Activated T-helper 1 cell treated with anti-CD3 and anti-CD28 coated beads, Interleukin-12 subunit alpha, Interleukin-12 subunit beta, Interleukin-2, Interleukin-4 antibody, amounts not matched to agents 30 ng/mL and 10 ng/mL and 1 ng/mL, durations not matched to agents 14 hours and 24 hours and 36 hours (primary cell): ENCODE measurements at regions not wholly inside any gene's neighbourhood (a gene's known extent, or its start where the extent isn't known, plus 50 kb on each side); places are given as distances from the start of the nearest gene placed in this dataset.

Experiments
- DNase-seq: peaks from one replicate; pipeline ENCODE4 v3.0.0; 2021; ENCODE audit warnings: low spot score
- H3K27ac Mint-ChIP-seq: one replicate; pipeline ENCODE4 v1.8.0; 2021; ENCODE audit warnings: mild to moderate bottlenecking, mixed read lengths
- H3K27me3 Mint-ChIP-seq: one replicate; pipeline ENCODE4 v1.8.0; 2022; ENCODE audit warnings: mild to moderate bottlenecking, moderate library complexity, mixed read lengths; ENCODE audit not compliant: insufficient read depth
- H3K36me3 Mint-ChIP-seq: one replicate; pipeline ENCODE4 v1.8.0; 2021; ENCODE audit warnings: low read depth, mixed read lengths
- H3K4me1 Mint-ChIP-seq: one replicate; pipeline ENCODE4 v1.8.0; 2021; ENCODE audit warnings: low read depth, mixed read lengths
- H3K4me3 Mint-ChIP-seq: one replicate; pipeline ENCODE4 v1.8.0; 2021; ENCODE audit warnings: mild to moderate bottlenecking, moderate library complexity, mixed read lengths
- H3K9me3 Mint-ChIP-seq: one replicate; pipeline ENCODE4 v1.8.0; 2021; ENCODE audit warnings: mixed read lengths
- intact Hi-C: fragments of 100-400 bp; cut with micrococcal nuclease; formaldehyde crosslinking; loops from one replicate; pipeline ENCODE4 v1.15.1; 2024

DNA sequence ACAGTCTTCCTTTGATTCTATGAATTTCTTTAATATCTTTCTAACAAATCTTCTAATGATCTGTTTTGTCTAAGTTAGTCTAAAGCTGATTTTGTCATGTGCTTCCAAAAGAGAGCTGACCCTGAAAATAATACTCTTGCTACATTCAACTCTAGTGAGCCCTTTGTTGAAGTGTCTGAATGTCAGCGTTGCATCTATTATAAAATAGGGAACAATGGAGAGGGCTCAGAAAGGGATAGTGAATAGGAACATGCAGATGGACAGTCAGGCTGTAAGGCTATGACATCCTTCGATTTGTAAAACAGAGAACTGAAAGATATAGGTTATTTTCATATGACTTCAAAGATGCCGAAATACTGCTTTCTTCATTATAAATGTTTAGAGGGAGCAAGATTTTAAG is 304.5 kb downstream of the GALC start:
- Mint-ChIP-seq H3K9me3 (no peaks in the 10 kb centered on the region), H3K4me1 (no peaks in the 10 kb centered on the region), H3K27me3 (peaks cover 2% of the 10 kb centered on the region), H3K4me3 (no peak overlapping the region), H3K27ac (no peak overlapping the region), H3K36me3 (no peaks in the 10 kb centered on the region)
- DNase-seq = no peak
- intact Hi-C loops = no loop called here

DNA sequence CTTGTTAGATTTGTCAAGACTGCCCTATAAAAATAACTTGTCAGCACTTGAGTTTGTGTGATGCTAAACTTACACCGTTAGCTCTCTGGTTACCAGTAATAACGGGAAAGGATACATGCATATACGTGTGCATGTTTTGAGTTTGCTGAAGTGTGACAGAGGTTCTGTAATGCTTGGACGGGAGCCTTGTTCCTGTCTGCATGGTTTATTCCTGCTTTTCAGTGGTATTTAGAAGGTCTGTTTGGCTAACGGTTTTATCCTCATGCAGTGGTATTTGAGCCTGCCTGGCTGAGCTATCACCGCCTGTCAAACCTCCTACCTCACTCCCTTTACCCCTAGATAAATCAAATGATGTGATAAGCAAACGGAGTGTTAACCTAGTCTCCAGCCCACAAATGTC is 305.6 kb downstream of the GALC start:
- intact Hi-C loops = no loop called here
- Mint-ChIP-seq H3K4me1 (no peaks in the 10 kb centered on the region), H3K36me3 (no peaks in the 10 kb centered on the region), H3K27me3 (peaks cover 2% of the 10 kb centered on the region), H3K4me3 (no peak overlapping the region), H3K9me3 (no peaks in the 10 kb centered on the region), H3K27ac (no peak overlapping the region)
- no peak for DNase-seq

DNA sequence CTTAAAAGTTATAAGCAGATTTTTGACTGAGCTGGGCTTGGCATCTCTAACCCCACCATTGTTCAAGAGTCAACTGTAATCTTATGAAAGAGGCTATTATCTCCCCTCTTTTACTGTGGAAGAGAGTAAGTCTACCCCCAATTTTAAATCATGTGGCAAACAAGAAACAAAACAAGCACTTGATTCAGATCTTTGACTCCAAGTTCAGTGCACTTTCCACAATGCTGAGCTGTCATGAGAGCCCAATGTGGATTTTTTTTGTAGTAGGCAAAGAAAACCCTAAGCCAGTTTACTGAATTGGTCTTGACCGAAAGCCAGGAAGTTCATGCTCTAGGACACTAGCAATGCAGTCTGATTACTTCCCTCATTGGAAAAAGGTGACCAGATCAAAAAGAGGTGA is 306.2 kb downstream of the GALC start:
- no peak overlapping the region for H3K4me3 Mint-ChIP-seq
- H3K36me3 Mint-ChIP-seq = no peaks in the 10 kb centered on the region
- no peak overlapping the region for H3K27ac Mint-ChIP-seq
- no peaks in the 10 kb centered on the region for H3K9me3 Mint-ChIP-seq
- H3K4me1 Mint-ChIP-seq = no peaks in the 10 kb centered on the region
- peaks cover 2% of the 10 kb centered on the region for H3K27me3 Mint-ChIP-seq
- intact Hi-C loops = no loop called here
- no peak for DNase-seq

DNA sequence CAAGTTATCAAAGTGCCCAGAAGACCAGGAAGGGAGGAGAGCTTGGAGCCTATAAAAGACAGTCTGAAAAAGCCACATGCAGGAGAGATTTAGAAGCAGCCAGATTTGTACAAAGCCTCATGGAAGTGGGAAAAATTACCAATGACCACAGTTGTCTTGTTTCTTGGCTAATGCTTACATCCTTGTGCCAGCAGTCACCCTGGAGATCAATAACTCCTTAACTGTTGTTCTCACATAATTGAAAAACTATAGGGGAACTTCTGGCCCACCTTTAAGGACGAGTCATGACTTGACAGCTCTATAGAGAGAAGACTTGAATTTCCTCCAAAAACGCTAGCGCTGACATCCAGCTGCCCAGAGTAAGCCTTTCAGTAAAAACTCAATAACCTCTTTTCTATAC is 313.1 kb downstream of the GALC start:
- intact Hi-C loops = no loop called here
- Mint-ChIP-seq H3K27me3 (no peaks in the 10 kb centered on the region), H3K27ac (no peak overlapping the region), H3K36me3 (no peaks in the 10 kb centered on the region), H3K4me3 (no peak overlapping the region), H3K9me3 (no peaks in the 10 kb centered on the region), H3K4me1 (no peaks in the 10 kb centered on the region)
- DNase-seq = no peak

DNA sequence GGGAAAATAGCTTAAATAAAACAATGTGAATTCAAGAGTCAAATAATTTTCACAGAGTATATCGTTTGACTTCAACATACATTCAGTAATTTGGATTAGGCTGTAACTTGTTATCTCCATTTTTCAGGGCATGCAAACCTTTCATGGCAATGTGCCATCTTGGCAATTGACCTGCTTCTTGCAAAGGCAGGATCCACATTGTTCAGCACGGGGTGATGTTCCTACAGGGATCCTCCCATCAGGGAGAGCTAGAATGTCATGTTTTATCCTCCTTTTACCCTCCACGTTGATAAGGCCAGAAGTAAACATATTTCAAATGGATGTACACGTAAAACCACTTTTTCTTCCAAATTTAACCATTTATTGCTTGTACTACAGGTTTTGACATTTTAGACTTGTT is 314.4 kb downstream of the GALC start:
- Mint-ChIP-seq H3K27ac (no peak overlapping the region), H3K36me3 (no peaks in the 10 kb centered on the region), H3K9me3 (no peaks in the 10 kb centered on the region), H3K27me3 (no peaks in the 10 kb centered on the region), H3K4me3 (no peak overlapping the region), H3K4me1 (no peaks in the 10 kb centered on the region)
- intact Hi-C loops = no loop called here
- no peak for DNase-seq

DNA sequence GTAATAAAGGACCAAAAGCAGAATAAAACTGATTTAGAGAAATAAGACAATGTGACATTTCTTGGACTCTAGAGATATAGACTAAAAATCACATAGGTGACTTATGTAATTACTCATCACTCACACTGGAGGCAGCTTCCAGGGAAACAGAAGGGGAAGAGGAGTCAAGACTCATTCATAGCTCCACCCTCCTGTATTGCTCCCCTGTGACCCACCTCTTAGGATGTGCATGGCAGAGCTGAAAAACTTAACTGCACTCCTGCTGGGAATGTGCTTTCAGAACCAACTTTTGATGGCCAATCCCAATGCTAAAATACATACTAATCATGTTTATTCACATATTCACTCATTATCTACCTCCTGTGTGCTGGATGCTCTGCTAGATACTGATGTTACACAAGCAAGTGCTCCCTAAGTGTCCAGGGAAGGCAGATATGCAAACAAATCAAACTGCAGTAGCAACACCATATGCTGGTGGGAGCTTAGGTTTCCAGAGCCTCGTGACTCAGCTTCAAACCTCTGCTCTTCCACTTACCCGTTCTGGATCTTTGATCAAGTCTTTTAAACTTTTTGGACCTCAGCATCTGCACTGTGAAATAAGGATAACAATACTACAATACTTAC is 316.1 kb downstream of the GALC start:
- no peaks in the 10 kb centered on the region for H3K36me3 Mint-ChIP-seq
- H3K27me3 Mint-ChIP-seq = no peaks in the 10 kb centered on the region
- intact Hi-C loops = no loop called here
- no peaks in the 10 kb centered on the region for H3K4me1 Mint-ChIP-seq
- H3K9me3 Mint-ChIP-seq = peaks cover 2% of the 10 kb centered on the region
- no peak for DNase-seq
- no peak overlapping the region for H3K27ac Mint-ChIP-seq
- H3K4me3 Mint-ChIP-seq = no peak overlapping the region

DNA sequence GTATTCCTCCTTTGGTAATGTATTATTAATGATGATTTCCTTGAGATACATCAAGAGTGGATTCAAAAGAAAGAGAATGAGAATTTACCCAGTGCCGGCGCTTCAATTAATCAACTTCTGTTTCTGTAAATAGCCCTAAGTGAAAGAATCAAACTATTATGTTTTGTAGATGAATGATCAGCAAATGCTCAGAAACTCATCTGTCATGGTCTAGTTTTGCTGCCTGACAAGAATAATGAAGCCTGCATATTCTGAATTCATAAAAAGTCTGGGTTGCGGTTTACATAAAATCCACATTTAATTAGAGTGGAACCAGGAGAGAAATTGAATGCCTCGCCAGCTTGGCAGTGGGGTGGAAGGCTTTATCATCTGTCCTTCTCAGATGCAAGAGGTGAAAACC is 325.3 kb downstream of the GALC start:
- Mint-ChIP-seq H3K4me1 (no peaks in the 10 kb centered on the region), H3K27ac (no peak overlapping the region), H3K9me3 (peaks cover 8% of the 10 kb centered on the region), H3K27me3 (no peaks in the 10 kb centered on the region), H3K4me3 (no peak overlapping the region), H3K36me3 (no peaks in the 10 kb centered on the region)
- intact Hi-C loops = no loop called here
- DNase-seq = no peak

DNA sequence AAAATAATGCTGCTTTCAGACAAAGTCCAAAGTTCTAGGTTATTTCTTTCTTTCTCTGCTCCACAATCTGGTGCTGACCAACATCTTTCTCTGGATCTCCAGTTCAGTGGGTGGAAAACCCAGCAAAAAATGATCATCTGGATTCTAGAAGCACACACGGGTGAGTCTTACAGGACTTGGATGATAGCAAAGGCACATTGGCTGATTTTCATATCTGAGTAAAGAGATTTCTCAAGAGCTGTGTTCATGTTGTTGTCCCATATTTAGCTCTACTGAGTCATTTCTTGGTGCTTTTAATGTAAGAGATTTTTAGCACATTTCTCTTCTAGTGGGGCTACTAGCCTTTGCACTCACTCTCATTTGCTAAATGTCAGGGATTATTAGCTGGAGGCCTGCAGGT is 336.7 kb downstream of the GALC start:
- H3K4me1 Mint-ChIP-seq = no peaks in the 10 kb centered on the region
- intact Hi-C loops = no loop called here
- peaks cover 7% of the 10 kb centered on the region for H3K9me3 Mint-ChIP-seq
- H3K36me3 Mint-ChIP-seq = no peaks in the 10 kb centered on the region
- no peak overlapping the region for H3K27ac Mint-ChIP-seq
- no peak overlapping the region for H3K4me3 Mint-ChIP-seq
- H3K27me3 Mint-ChIP-seq = no peaks in the 10 kb centered on the region
- DNase-seq = no peak

DNA sequence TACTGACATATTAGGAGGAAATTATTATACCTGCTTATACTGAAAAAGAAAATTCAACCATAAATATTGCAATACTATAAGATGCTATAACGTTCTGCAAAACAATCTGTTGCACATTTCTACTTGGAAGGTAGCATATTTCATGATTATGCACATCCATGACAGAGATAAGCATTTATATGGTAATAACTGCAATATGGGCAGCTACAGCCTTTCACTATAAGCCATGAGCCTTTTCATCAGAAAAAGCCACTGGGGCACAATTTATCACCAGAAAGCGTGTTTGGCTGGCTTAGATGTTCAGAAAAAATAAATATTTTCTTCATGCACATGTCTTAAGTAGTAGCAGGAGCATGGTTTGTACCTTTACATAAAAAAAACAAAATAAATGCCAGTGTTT is 340.7 kb downstream of the GALC start:
- H3K9me3 Mint-ChIP-seq = peaks cover 28% of the 10 kb centered on the region

DNA sequence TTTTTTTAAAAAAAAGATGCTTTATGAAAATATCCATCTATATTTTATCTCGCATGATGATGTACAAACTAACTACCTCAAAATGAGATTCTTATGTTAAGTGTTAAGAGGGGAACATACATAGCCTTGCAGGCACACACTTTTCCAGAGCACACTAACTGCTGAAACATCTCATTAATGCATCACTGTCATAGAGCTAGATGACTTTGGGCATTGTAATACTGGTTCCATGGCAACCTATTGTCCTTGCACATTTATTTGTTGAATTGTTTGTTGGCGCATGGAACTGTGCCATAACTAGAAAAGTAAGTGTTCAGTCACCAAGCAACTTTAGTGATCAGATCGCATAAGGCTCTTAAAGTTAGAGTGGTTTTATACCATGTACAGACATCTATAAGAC is 348.3 kb downstream of the GALC start:
- Mint-ChIP-seq H3K36me3 (no peaks in the 10 kb centered on the region), H3K27me3 (no peaks in the 10 kb centered on the region)
- intact Hi-C loops = no loop called here

More for the DNA sequence above, 340.7 kb downstream of the GALC start:
- no peak for DNase-seq
- Mint-ChIP-seq H3K27ac (no peak overlapping the region), H3K36me3 (no peaks in the 10 kb centered on the region), H3K4me3 (no peak overlapping the region), H3K27me3 (no peaks in the 10 kb centered on the region), H3K4me1 (no peaks in the 10 kb centered on the region)
- intact Hi-C loops = no loop called here

DNA sequence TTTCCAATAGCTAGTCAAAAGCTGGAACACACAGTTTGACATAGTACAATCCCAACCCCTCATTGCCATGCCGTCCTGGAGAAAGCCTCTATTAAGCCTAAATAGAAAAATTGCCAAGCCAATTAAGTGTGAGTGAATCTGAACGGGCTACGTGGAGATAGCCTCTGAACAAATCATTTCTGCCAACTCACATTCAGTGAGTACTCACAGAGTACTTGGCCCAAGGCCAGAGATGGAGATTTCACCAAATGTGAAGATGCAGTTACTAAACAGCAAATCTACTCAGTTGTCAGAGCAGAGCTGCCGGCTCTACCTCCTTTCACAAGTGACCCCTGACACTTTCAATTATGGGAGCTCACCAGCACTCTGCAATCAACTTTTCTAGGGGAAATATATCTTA is 350.0 kb downstream of the GALC start:
- no peaks in the 10 kb centered on the region for H3K27me3 Mint-ChIP-seq
- no peak overlapping the region for H3K4me3 Mint-ChIP-seq

More for the DNA sequence above, 348.3 kb downstream of the GALC start:
- H3K9me3 Mint-ChIP-seq = peaks cover 15% of the 10 kb centered on the region
- H3K4me1 Mint-ChIP-seq = no peaks in the 10 kb centered on the region
- H3K27ac Mint-ChIP-seq = no peak overlapping the region
- DNase-seq = no peak
- H3K4me3 Mint-ChIP-seq = no peak overlapping the region

DNA sequence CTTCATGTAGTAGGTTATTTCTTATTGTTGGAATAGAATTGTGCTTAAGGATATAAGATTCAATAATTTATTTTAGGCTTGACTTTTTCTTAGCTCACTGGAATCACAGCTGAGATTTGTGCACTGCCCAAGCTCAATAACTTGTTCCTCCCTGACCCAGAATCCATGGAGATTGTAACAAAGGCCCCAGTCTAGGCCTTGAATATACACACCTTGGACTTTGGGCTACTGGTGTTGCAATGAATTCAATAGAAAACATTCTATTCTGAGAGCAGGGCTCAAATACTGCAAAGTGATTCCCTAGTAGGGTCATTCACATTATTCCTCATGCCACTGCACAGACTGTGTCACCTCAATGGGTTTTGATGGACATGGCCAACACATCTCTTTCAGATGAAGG is 352.4 kb downstream of the GALC start:
- no peaks in the 10 kb centered on the region for H3K9me3 Mint-ChIP-seq

More for the DNA sequence above, 350.0 kb downstream of the GALC start:
- DNase-seq = no peak
- Mint-ChIP-seq H3K27ac (no peak overlapping the region), H3K4me1 (no peaks in the 10 kb centered on the region), H3K9me3 (peaks cover 2% of the 10 kb centered on the region), H3K36me3 (no peaks in the 10 kb centered on the region)
- intact Hi-C loops = no loop called here

DNA sequence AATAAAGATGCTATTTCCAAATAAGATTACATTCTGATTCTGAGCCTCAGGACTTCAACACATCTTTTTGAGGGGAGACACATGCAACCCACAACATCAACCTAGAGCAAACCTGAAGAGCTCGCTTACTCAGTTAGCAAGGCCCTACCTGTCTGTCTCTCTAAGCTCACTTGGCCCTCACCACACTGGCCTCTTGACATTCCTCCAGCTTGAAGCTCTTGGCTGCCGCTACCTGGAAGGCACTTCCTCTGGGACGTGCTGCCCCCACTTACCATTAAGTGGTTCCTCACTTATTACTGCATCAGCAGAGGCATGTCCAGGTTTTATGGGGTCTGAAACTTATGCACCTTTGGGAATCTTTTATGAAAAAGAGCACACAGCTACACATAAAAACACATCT is 354.8 kb downstream of the GALC start:
- no peak for DNase-seq
- intact Hi-C loops = no loop called here
- Mint-ChIP-seq H3K36me3 (no peaks in the 10 kb centered on the region), H3K4me1 (no peaks in the 10 kb centered on the region), H3K27me3 (no peaks in the 10 kb centered on the region), H3K27ac (no peak overlapping the region), H3K9me3 (no peaks in the 10 kb centered on the region), H3K4me3 (no peak overlapping the region)

More for the DNA sequence above, 352.4 kb downstream of the GALC start:
- Mint-ChIP-seq H3K4me3 (no peak overlapping the region), H3K27me3 (no peaks in the 10 kb centered on the region), H3K27ac (no peak overlapping the region), H3K4me1 (no peaks in the 10 kb centered on the region), H3K36me3 (no peaks in the 10 kb centered on the region)
- intact Hi-C loops = no loop called here
- no peak for DNase-seq

DNA sequence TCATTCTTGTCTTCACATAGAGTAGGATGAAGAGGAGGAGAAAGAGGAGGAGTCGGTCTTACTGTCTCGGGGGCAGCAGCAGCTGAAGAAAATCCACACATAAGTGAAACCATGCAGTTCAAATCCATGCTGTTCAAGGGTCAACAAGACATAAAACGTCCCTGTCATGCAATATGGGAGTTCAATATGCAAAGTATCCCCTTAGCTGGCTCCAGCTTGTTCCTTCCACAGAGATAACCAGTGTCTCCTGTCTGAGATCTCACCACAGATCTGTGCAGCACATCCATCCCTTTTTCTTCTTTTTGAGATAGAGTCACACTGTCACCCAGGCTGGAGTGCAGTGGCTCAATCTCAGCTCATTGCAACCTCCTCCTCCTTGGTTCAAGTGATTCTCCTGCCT is 357.5 kb downstream of the GALC start:
- no peaks in the 10 kb centered on the region for H3K9me3 Mint-ChIP-seq
- H3K27ac Mint-ChIP-seq = no peak overlapping the region

More for the DNA sequence above, 357.5 kb downstream of the GALC start:
- no peak for DNase-seq
- H3K36me3 Mint-ChIP-seq = no peaks in the 10 kb centered on the region
- intact Hi-C loops = no loop called here
- no peaks in the 10 kb centered on the region for H3K4me1 Mint-ChIP-seq
- H3K27me3 Mint-ChIP-seq = no peaks in the 10 kb centered on the region
- H3K4me3 Mint-ChIP-seq = no peak overlapping the region
